Fibroblast of lung (primary cell): ENCODE measurements at regions not wholly inside any gene's neighbourhood (a gene's known extent, or its start where the extent isn't known, plus 50 kb on each side); places are given as distances from the start of the nearest gene placed in this dataset.

Source experiments
- CTCF ChIP-seq, 2 donors: IDR thresholded peaks in 1 of 2; conservative IDR thresholded peaks in 1 of 2; 1 replicate in 1 of 2; 2 replicates in 1 of 2; pipeline ENCODE4 v1.5.1; 2011 to 2012; ENCODE audit warnings: low read length in 2 of 2, control low read depth in 1 of 2, inconsistent platforms in 1 of 2, low read depth in 1 of 2, mild to moderate bottlenecking in 1 of 2
- EZH2 ChIP-seq: IDR thresholded peaks from 2 replicates; pipeline ENCODE4 v1.5.1; 2012; ENCODE audit warnings: low read length, control low read depth, mild to moderate bottlenecking; ENCODE audit errors: missing control alignments

GRCh38 chr7:138407792-138408191 is 52.3 kb upstream of the TRIM24 start:
- TF ChIP-seq CTCF (conservative IDR thresholded peaks at IDR 0.05 in 1 of 2, IDR thresholded peaks at IDR 0.05 in 1 of 2; ENCODE audit: low read depth in 1 of 2, low read length in 2 of 2) (no peak), EZH2 (no peak)
